LNCAP (cell line): ENCODE measurements at regions not wholly inside any gene's neighbourhood (a gene's known extent, or its start where the extent isn't known, plus 50 kb on each side); places are given as distances from the start of the nearest gene placed in this dataset.

Experiments
- CTCF ChIP-seq: fragments of 450-650 bp; IDR thresholded peaks from 2 replicates; pipeline ENCODE4 v1.5.1; 2017; ENCODE audit warnings: mild to moderate bottlenecking

- no peak for TF ChIP-seq CTCF
Measured at GRCh38 chr18:60038731-60039130, 138.9 kb downstream of the PMAIP1 start.

- TF ChIP-seq CTCF = no peak
Measured at GRCh38 chr18:60027397-60027796, 127.6 kb downstream of the PMAIP1 start.

DNA sequence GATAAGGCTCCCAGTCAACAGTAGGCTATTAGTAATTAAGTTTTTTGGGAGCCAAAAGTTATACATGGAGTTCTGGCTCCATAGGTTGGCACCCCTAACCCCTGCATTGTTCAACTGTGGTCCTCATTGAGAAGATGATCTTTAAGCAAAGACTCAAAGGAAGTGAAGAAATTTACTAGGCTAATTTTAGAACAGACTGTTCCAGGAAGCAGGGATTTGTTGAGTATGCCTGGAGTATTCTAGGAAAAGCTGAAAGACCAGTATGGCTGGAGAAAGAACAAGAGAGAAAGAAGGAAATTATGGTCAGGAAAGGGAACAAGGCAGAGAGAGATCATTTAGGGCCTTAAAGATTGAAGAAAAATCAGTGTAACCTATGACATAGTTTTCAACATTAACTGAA is 125.1 kb downstream of the PMAIP1 start:
- no peak for TF ChIP-seq CTCF

- TF ChIP-seq CTCF = no peak
Measured at GRCh38 chr18:60024345-60024744, 124.5 kb downstream of the PMAIP1 start.

DNA sequence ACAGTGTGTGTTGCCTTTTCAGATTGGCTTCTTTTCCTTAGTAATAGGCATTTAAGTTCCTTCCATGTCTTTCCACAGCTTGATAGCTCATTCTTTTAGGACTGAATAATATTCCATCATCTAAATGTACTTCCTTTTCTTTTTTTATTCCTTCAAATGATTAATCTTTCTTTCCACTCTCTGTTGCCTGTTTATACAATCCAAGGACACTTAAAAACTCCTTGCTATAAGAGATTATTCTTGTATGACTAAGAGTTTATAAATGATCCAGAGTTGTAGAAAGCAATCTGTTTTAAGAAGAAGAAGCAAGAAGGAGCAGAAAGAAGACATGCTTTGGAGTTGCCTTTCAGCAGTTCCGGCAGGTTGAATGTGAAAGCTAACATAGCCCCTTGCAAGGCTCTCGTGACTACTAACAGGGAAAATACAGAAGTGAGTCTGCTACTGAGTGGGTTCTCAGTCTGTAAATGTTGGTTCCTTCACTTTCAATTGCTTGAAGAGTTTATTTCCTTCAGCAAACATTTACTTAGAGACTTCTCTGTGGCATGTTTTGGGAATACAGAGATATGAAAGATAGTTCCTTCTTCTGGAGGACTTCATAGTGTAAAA is 123.0 kb downstream of the PMAIP1 start:
- no peak for TF ChIP-seq CTCF

DNA sequence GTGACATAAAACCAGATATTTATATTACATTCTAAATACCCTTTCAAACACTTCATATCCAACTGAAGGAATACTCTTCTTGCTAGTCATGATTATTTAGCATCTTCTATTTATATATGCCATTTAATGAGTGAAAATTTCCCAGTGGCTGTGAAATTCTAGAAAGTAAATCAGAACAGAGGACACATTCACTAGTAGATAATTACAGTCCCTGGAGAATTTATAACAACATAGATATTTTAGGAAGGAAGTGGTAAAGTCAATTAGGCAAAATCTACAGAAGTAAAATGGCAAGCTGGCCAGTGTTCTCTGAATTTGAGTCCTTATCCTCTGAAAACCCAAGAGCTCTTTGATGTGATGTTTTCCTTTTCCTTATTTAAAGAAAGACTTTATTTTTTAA is 121.8 kb downstream of the PMAIP1 start:
- TF ChIP-seq CTCF = no peak

DNA sequence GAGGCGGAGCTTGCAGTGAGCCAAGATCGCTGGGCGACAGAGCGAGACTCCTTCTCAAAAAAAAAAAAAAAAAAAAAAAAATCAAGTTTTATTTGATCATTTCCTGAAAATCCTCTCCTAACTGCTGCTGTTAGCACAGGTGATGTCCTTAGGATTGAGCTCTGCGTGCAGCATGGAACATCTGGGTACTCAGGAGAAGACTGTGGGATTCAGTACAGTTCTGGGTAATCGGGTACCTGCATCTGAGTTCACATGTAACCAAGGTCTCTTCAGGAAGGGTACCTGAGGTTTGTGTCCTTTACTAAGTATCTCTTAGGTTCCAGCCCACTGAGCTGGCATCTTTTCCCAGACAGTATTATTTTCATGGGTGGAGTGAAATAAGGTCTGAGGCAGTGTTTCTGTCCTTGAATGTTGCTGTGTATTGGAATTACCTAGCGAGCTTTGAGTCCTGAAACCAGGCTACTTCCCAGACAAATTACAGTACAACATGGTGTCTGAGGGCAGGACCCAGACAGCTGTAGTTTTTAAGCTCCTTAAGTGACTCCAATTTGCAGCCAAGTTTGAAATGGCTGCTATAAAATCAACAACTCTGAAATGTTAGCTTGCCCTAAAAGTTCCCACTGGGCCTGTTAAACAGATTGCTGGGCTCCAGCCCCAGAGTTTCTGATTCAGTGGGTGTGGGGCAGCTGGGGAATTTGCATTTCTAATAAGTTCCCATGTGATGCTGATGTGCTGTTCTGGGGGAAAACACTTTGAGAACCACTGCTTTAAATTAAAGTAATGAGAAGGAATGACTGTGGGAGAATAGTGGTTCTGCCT is 120.5 kb downstream of the PMAIP1 start:
- no peak for TF ChIP-seq CTCF
